GM21423 (cell line): ENCODE measurements at regions not wholly inside any gene's neighbourhood (a gene's known extent, or its start where the extent isn't known, plus 50 kb on each side); places are given as distances from the start of the nearest gene placed in this dataset.
"Not testable (repeated sequence)": the region's sequence is repeated elsewhere in the genome, so short reads cannot be mapped to it uniquely, and the experiment has no call there.

Experiments used
- ATAC-seq: cut with Tn5 transposase; IDR thresholded peaks from one replicate; pipeline ENCODE4 v1.9.1; 2021; ENCODE audit warnings: mild to moderate bottlenecking, moderate library complexity; ENCODE audit not compliant: unreplicated experiment

- no peak for ATAC-seq
Observed at GRCh38 chr10:23493711-23494110, 54.8 kb downstream of the OTUD1 start.

DNA sequence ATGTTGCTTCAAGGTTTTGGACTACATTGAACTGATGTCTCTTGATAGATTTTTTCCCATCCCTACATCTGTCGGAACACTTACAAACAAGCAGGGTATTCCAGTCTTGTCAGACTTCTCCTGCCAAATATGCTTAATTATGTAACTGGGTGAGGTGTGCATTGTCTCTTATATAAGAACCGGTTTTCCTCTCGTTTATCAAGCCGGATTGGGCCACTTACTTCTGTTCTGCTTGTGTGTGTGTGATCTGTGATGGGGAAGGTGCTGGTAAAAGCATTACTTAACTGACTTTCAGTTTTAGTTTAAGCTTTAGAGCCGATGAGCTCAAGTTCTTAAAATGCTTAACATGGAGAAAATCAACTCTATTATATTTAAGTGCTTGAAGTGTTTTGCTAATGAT lies 57.9 kb downstream of the OTUD1 start:
- ATAC-seq: no peak

GRCh38 chr10:23499372-23500132 lies 60.7 kb downstream of the OTUD1 start:
- ATAC-seq: no peak

- no peak for ATAC-seq
Observed at GRCh38 chr10:23505797-23506465, 67.1 kb downstream of the OTUD1 start.

DNA sequence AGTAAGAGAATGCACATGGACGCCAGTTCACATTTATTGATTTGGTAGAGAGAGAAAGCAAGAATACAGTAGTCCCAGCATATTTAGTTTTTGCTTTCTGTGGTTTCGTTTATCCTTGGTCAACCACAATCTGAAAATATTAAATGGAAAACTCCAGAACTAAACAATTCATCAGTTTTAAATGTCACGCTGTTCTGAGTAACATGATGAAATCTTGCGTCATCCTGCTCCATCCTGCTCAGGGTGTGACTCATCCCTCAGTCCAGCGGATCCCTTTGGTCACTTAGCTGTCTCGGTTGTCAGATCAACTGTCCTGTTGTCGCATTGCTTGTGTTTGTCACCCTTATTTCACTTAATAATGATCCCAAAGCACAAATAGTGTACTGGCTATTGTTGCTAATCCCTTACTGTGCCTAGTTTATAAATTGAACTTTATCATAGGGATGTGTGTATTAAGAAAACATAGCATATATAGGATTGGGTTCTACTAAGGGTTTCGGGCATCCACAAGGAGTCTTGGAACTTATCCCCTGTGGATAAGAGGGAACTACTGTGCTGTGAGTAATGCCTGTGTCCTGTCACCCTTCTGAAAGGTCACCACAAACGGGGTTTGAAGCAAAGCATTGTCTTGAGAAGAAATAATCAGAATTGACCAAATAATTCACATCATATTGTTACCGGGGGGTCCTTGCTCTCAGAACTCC lies 73.6 kb downstream of the OTUD1 start:
- no peak for ATAC-seq

DNA sequence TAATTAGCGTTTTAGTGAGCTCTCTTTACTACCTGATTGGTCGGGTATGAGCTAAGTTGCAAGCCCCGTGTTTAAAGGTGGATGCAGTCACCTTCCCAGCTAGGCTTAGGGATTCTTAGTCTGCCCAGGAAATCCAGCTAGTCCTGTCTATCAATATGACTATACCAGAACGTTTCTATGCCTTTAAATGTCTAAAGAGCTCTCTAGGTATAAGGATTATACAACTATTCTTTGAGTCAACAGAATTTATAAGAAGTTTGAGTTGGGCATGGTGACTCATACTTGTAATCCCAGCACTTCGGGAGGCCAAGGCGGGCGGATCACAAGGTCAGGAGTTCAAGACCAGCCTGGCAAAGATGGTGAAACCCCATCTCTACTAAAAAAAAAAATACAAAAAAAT lies 74.7 kb downstream of the OTUD1 start:
- ATAC-seq: not testable (repeated sequence)

DNA sequence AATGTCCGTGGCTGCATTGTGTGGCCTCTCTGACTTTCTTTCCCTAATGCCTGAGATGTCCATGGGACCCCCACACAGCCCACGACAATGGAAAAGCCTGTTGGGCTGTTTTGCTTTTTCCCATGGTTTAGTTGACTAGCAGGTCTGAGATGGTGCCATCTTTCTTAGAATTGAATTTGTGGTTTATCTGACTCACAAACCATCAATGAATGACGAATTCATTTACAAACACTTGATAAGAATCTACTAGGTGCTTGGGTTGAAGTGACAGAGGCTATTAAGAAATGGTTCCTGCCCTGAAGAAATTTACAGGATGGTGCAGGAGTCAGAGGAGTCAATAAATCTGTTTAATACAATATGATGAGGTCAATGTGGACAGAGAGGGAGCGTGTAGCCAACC lies 75.4 kb downstream of the OTUD1 start:
- ATAC-seq: no peak

DNA sequence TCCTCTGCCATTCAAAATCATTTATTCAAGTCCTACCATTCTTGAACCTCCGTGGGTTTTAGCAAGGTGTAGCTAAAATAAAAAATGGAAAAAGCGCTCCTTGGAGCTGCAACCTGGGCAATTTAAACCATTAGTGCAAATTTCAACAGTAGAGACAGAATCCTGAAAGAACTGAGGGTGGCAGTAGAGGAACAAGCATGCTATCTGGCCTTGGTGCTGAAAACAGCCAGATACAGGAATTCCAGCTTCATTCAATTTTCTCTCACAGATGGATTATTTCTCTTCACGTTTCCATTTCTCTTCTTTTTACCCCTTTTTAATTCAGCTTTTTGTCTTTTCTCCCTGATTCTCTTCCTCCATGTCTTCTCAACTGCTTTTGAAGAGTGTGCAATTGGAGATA lies 77.7 kb downstream of the OTUD1 start:
- no peak for ATAC-seq

GRCh38 chr10:23517155-23517554 lies 78.3 kb downstream of the OTUD1 start:
- ATAC-seq: no peak

DNA sequence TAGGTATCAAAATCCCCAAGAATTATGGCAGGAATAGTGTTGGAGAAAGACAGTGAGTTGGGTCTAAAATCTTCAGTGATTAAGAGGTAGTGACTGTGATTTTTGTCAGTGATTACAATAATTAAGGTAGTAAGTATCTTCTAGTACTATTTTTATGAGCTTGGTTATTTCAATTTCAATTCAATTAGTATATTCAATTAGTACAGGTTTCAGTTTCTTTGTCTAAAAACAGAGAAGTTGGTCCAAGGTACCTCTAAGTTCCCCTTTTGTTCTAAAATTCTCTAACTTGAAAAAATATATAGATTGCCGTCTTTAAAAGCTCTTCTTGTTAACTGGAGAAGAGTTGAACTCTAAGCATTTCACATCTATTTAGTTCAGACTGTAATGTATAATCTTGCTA lies 82.9 kb downstream of the OTUD1 start:
- ATAC-seq: no peak

- ATAC-seq: no peak
Observed at GRCh38 chr10:23522345-23522744, 83.5 kb downstream of the OTUD1 start.

- no peak for ATAC-seq
Observed at GRCh38 chr10:23523251-23523650, 84.4 kb downstream of the OTUD1 start.

DNA sequence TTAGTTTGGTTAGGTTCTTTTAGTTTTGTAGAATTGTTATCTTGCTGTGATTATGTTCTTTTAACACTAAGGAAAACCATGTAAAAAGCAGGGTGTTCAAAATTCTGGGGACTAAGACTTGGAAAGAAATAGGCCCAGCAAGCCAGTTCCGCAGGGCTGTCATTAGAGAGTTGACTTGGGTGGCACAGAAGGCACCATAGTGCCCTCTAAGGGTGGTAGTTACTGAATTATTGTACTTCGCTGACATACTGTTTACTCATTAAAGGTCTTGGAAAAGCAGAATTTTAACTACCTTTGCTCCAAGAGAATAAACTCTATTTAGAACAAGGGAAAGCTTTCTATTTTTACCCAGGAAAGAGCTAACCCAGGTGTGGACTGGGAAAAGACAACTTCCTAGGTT lies 86.5 kb downstream of the OTUD1 start:
- peak; percentile 70 for ATAC-seq

DNA sequence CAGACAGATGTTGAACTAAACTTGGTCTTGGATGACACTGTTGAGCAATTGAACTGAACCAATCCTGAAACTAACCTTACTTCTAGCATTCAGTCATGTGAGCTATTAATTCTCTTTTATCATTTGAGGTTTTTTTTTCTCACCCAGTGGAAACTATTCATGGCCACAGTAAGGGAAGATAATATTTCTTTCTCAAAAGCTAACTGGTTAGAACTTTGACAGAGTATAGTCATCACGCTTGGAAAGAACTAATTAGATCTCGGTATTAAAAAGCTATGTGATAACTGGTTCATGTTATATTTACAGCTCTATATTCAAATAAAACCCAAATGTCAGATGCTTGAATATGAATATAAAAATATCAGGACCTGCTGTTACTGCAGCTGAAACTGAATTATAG lies 89.5 kb downstream of the OTUD1 start:
- ATAC-seq: no peak

DNA sequence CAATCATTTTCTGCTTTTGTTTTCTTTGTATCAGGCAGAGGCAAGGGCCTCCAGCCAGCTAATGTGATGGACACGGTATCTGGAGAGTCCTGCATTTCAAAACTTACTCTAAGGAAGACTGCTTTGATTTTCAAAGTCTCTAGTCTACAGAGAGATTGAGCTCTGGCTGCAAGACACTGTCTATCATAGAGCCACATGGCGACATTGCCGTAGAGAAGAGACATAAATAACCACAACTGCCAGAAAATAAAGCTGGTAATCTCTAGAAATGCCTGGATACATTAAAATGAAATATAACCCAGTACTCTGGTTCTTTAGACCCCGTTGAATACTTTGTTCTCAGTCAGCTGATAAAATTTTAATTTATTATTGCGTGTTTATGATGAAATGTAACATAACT lies 90.8 kb downstream of the OTUD1 start:
- ATAC-seq: no peak

DNA sequence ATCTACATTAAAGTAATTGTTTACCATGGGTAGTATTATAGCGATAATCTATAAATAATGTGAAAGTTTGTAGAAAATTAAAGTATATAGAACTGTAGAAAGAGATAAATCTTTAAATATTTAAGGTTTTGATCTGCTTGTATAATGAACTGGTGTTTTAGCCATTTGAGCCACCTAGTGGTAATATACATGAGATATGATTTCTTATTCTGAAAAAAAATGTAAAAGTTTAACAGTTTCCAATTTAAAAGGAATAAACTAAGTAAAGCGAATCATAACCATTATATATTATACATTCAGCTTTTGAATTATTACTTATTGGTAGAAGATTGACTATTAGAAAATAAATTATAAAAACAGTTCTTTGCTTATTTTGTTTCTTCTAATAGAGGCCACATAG lies 91.2 kb downstream of the OTUD1 start:
- no peak for ATAC-seq

DNA sequence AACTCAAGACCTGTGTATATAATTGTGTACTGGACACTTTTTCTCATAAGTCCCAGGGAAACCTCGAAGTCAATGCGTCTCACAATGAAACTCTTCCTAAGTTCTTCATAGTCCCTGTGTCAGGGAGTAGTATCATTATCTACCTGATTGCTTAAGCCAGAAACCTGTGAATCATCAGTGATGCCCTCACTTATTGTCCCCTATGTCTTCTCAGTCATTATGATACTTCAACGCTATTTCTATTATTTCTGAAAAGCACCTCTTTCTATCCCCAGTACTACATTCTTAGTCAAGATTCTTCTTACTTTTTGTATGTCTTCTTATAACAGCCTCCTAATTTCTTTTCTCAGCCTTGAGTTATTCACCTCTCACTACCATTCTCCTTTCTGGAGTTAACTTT lies 94.3 kb downstream of the OTUD1 start:
- no peak for ATAC-seq

DNA sequence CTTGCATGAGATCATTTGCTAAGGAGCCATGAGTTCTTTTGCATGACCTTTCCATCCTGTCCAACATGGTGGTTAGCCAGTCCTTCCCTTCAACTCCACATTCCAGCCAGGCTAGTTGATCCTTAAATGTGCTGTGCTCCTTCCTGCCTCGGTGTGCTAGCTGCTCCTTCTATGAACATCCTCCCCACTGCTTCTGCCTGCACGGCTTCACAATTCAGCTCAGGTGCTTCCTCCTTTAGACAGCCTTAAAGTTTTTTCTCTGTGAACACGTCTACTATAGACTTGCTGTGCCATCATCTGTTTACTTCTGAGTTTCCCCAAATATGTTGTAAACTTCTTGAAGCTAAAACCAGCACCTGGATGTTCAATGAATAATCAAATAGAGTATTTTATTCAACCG lies 95.5 kb downstream of the OTUD1 start:
- ATAC-seq: no peak

GRCh38 chr10:23534761-23535160 lies 95.9 kb downstream of the OTUD1 start:
- no peak for ATAC-seq

- no peak for ATAC-seq
Observed at GRCh38 chr10:23535381-23535780, 96.5 kb downstream of the OTUD1 start.

GRCh38 chr10:23538968-23539367 lies 100.1 kb downstream of the OTUD1 start:
- no peak for ATAC-seq

DNA sequence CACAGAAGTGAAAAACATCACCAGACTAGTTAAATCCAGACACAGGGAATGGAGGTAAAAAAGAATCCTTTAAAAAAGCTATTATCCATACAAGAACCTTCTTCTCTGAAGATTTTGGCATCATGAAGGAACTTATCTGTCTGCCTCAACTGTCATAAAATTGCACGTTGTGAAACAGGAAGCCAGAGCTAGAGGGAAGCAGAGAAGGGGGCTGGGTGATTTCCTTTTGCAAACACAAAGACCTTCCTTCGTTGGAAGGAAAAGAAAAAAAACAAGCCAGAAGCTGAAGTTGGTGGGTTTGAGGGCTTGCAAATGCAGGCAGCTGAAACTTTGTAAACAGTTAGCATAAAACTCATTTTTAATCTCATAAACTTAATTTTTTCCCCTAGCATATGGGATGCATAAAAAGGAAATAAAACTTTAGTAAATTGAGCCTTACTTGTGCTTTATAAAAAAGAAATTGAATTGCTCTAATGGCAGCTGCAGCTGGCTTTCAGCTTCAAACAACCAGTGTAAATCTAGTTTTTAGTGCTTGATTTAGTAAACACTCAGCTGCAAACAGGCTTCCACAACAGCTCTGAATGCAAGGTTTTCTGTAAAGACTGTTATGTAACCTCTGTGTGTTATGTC lies 101.6 kb downstream of the OTUD1 start:
- ATAC-seq: no peak
